ENCODE measurements at regions not wholly inside any gene's neighbourhood (a gene's known extent, or its start where the extent isn't known, plus 50 kb on each side); places are given as distances from the start of the nearest gene placed in this dataset.

GRCh38 chr6:115358616-115359015, 702.1 kb downstream of the FRK start:
- no peak overlapping the region for H2AFZ ChIP-seq (ENCODE audit: low read depth, low read length)
- no peaks in the 10 kb centered on the region for H3K9me3 ChIP-seq (ENCODE audit: insufficient read depth, low read depth, low read length)
- no peak overlapping the region for H3K9ac ChIP-seq (ENCODE audit: low read length)
- DNase-seq (ENCODE audit: low read depth) (no peak), FAIRE-seq (no peak)
- no peaks in the 10 kb centered on the region for H3K9me3 Mint-ChIP-seq (ENCODE audit: unreplicated experiment)
- no peaks in the 10 kb centered on the region for H3K79me2 ChIP-seq (ENCODE audit: insufficient read depth, low read length)
- H3K4me1 Mint-ChIP-seq (ENCODE audit: low read depth, unreplicated experiment) = no peaks in the 10 kb centered on the region
- H3K4me3 ChIP-seq (ENCODE audit: insufficient read depth, low read depth, low read length) = no peak overlapping the region
- H3K27ac Mint-ChIP-seq (ENCODE audit: unreplicated experiment) = no peak overlapping the region
- no peaks in the 10 kb centered on the region for H3K27me3 ChIP-seq (ENCODE audit: insufficient read depth, low read length)
- no peak overlapping the region for H3K4me2 ChIP-seq (ENCODE audit: low read length)
- no peaks in the 10 kb centered on the region for H3K27me3 Mint-ChIP-seq (ENCODE audit: low read depth, unreplicated experiment)
- H3K27ac ChIP-seq (ENCODE audit: low read depth, low read length) = no peak overlapping the region
- H3K36me3 ChIP-seq (ENCODE audit: insufficient read depth, low read length) = no peaks in the 10 kb centered on the region
- no peak for TF ChIP-seq EZH2 (IDR thresholded peaks at IDR 0.05; ENCODE audit: insufficient read depth, low read length)
- TF ChIP-seq, protein P1, sequence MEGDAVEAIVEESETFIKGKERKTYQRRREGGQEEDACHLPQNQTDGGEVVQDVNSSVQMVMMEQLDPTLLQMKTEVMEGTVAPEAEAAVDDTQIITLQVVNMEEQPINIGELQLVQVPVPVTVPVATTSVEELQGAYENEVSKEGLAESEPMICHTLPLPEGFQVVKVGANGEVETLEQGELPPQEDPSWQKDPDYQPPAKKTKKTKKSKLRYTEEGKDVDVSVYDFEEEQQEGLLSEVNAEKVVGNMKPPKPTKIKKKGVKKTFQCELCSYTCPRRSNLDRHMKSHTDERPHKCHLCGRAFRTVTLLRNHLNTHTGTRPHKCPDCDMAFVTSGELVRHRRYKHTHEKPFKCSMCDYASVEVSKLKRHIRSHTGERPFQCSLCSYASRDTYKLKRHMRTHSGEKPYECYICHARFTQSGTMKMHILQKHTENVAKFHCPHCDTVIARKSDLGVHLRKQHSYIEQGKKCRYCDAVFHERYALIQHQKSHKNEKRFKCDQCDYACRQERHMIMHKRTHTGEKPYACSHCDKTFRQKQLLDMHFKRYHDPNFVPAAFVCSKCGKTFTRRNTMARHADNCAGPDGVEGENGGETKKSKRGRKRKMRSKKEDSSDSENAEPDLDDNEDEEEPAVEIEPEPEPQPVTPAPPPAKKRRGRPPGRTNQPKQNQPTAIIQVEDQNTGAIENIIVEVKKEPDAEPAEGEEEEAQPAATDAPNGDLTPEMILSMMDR (IDR thresholded peaks at IDR 0.05; ENCODE audit: insufficient read depth, low read depth, low read length) = no peak
- H3K4me3 Mint-ChIP-seq (ENCODE audit: unreplicated experiment) = no peak overlapping the region
- no peaks in the 10 kb centered on the region for H3K36me3 Mint-ChIP-seq (ENCODE audit: low read depth, unreplicated experiment)
- no peaks in the 10 kb centered on the region for H4K20me1 ChIP-seq (ENCODE audit: insufficient read depth, low read length)
- H3K4me1 ChIP-seq (ENCODE audit: insufficient read depth, low read length) = no peaks in the 10 kb centered on the region

- H3K9me3 ChIP-seq (ENCODE audit: insufficient read depth, low read depth, low read length) = no peaks in the 10 kb centered on the region
- H3K27ac ChIP-seq (ENCODE audit: low read depth, low read length) = no peak overlapping the region
- no peak for FAIRE-seq
- H3K27me3 Mint-ChIP-seq (ENCODE audit: low read depth, unreplicated experiment) = no peaks in the 10 kb centered on the region
- no peaks in the 10 kb centered on the region for H3K36me3 Mint-ChIP-seq (ENCODE audit: low read depth, unreplicated experiment)
- H3K4me3 ChIP-seq (ENCODE audit: insufficient read depth, low read depth, low read length) = no peak overlapping the region
- TF ChIP-seq, protein P1 (IDR thresholded peaks at IDR 0.05; ENCODE audit: insufficient read depth, low read depth, low read length) = no peak
- no peak for TF ChIP-seq EZH2 (IDR thresholded peaks at IDR 0.05; ENCODE audit: insufficient read depth, low read length)
- no peak overlapping the region for H3K4me3 Mint-ChIP-seq (ENCODE audit: unreplicated experiment)
- H3K9me3 Mint-ChIP-seq (ENCODE audit: unreplicated experiment) = no peaks in the 10 kb centered on the region
- H3K9ac ChIP-seq (ENCODE audit: low read length) = no peak overlapping the region
- H4K20me1 ChIP-seq (ENCODE audit: insufficient read depth, low read length) = no peaks in the 10 kb centered on the region
- H2AFZ ChIP-seq (ENCODE audit: low read depth, low read length) = no peak overlapping the region
- H3K36me3 ChIP-seq (ENCODE audit: insufficient read depth, low read length) = no peaks in the 10 kb centered on the region
- no peaks in the 10 kb centered on the region for H3K79me2 ChIP-seq (ENCODE audit: insufficient read depth, low read length)
- DNase-seq (ENCODE audit: low read depth) = no peak
- H3K4me1 Mint-ChIP-seq (ENCODE audit: low read depth, unreplicated experiment) = no peaks in the 10 kb centered on the region
- H3K27me3 ChIP-seq (ENCODE audit: insufficient read depth, low read length) = no peaks in the 10 kb centered on the region
- H3K4me1 ChIP-seq (ENCODE audit: insufficient read depth, low read length) = no peaks in the 10 kb centered on the region
- H3K27ac Mint-ChIP-seq (ENCODE audit: unreplicated experiment) = no peak overlapping the region
- H3K4me2 ChIP-seq (ENCODE audit: low read length) = no peak overlapping the region
These were observed 704.3 kb downstream of the FRK start for GRCh38 chr6:115356371-115356770.

GRCh38 chr6:115323001-115323400, 737.7 kb downstream of the FRK start:
- no peak for FAIRE-seq
- Histone ChIP-seq H3K9ac (ENCODE audit: low read length) (no peak overlapping the region), H4K20me1 (ENCODE audit: insufficient read depth, low read length) (no peaks in the 10 kb centered on the region), H3K27me3 (ENCODE audit: insufficient read depth, low read length) (no peaks in the 10 kb centered on the region), H3K27ac (ENCODE audit: low read depth, low read length) (no peak overlapping the region), H3K9me3 (ENCODE audit: insufficient read depth, low read depth, low read length) (no peaks in the 10 kb centered on the region), H3K79me2 (ENCODE audit: insufficient read depth, low read length) (no peaks in the 10 kb centered on the region), H2AFZ (ENCODE audit: low read depth, low read length) (no peak overlapping the region), H3K4me2 (ENCODE audit: low read length) (no peak overlapping the region), H3K4me3 (ENCODE audit: insufficient read depth, low read depth, low read length) (no peak overlapping the region), H3K36me3 (ENCODE audit: insufficient read depth, low read length) (no peaks in the 10 kb centered on the region), H3K4me1 (ENCODE audit: insufficient read depth, low read length) (no peaks in the 10 kb centered on the region)
- H3K36me3 Mint-ChIP-seq (ENCODE audit: low read depth, unreplicated experiment) = no peaks in the 10 kb centered on the region
- H3K27me3 Mint-ChIP-seq (ENCODE audit: low read depth, unreplicated experiment) = no peaks in the 10 kb centered on the region
- H3K4me1 Mint-ChIP-seq (ENCODE audit: low read depth, unreplicated experiment) = peaks cover 9% of the 10 kb centered on the region
- H3K4me3 Mint-ChIP-seq (ENCODE audit: unreplicated experiment) = no peak overlapping the region
- no peak overlapping the region for H3K27ac Mint-ChIP-seq (ENCODE audit: unreplicated experiment)
- DNase-seq (ENCODE audit: low read depth) = no peak
- no peaks in the 10 kb centered on the region for H3K9me3 Mint-ChIP-seq (ENCODE audit: unreplicated experiment)
- no peak for TF ChIP-seq EZH2 (IDR thresholded peaks at IDR 0.05; ENCODE audit: insufficient read depth, low read length)
- TF ChIP-seq, protein P1 (IDR thresholded peaks at IDR 0.05; ENCODE audit: insufficient read depth, low read depth, low read length) = no peak

Data from astrocyte (in vitro differentiated cells and primary cell).